HG02981 (cell line): ENCODE measurements at regions not wholly inside any gene's neighbourhood (a gene's known extent, or its start where the extent isn't known, plus 50 kb on each side); places are given as distances from the start of the nearest gene placed in this dataset.

Experiments used
- ATAC-seq: cut with Tn5 transposase; IDR thresholded peaks from one replicate; pipeline ENCODE4 v1.9.1; 2021; ENCODE audit warnings: mild to moderate bottlenecking, moderate library complexity; ENCODE audit not compliant: unreplicated experiment

- no peak for ATAC-seq
Measured at GRCh38 chr9:81214975-81215374, 474.4 kb downstream of the TLE1 start.

GRCh38 chr9:81213456-81213855, 475.9 kb downstream of the TLE1 start:
- no peak for ATAC-seq

- ATAC-seq, result no peak
Measured at GRCh38 chr9:81211741-81212140, 477.6 kb downstream of the TLE1 start.

- no peak for ATAC-seq
Measured at GRCh38 chr9:81207651-81208050, 481.7 kb downstream of the TLE1 start.

- ATAC-seq, result no peak
Measured at GRCh38 chr9:81202292-81202691, 487.1 kb downstream of the TLE1 start.

GRCh38 chr9:81195206-81195605, 494.1 kb downstream of the TLE1 start:
- no peak for ATAC-seq

- ATAC-seq, result no peak
Measured at GRCh38 chr9:81193362-81194339, 495.7 kb downstream of the TLE1 start.

- no peak for ATAC-seq
Measured at GRCh38 chr9:81191222-81191621, 498.1 kb downstream of the TLE1 start.

GRCh38 chr9:81190659-81191058, 498.7 kb downstream of the TLE1 start:
- ATAC-seq, result no peak

GRCh38 chr9:81183761-81184160, 505.6 kb downstream of the TLE1 start:
- ATAC-seq, result no peak

- ATAC-seq, result no peak
Measured at GRCh38 chr9:81182431-81182830, 506.9 kb downstream of the TLE1 start.

- no peak for ATAC-seq
Measured at GRCh38 chr9:81174023-81174422, 515.3 kb downstream of the TLE1 start.

GRCh38 chr9:81171689-81172088, 517.7 kb downstream of the TLE1 start:
- ATAC-seq, result no peak

GRCh38 chr9:81162361-81162760, 527.0 kb downstream of the TLE1 start:
- no peak for ATAC-seq

GRCh38 chr9:81156381-81156780, 533.0 kb downstream of the TLE1 start:
- no peak for ATAC-seq

GRCh38 chr9:81150016-81150625, 539.2 kb downstream of the TLE1 start:
- no peak for ATAC-seq

- no peak for ATAC-seq
Measured at GRCh38 chr9:81146684-81147337, 542.5 kb downstream of the TLE1 start.

- ATAC-seq, result no peak
Measured at GRCh38 chr9:81146241-81146640, 543.1 kb downstream of the TLE1 start.

- no peak for ATAC-seq
Measured at GRCh38 chr9:81145331-81145963, 543.9 kb downstream of the TLE1 start.

- no peak for ATAC-seq
Measured at GRCh38 chr9:81141961-81142360, 547.4 kb downstream of the TLE1 start.

- ATAC-seq, result no peak
Measured at GRCh38 chr9:81137976-81138568, 551.3 kb downstream of the TLE1 start.
